ENCODE measurements at regions not wholly inside any gene's neighbourhood (a gene's known extent, or its start where the extent isn't known, plus 50 kb on each side); places are given as distances from the start of the nearest gene placed in this dataset.

DNA sequence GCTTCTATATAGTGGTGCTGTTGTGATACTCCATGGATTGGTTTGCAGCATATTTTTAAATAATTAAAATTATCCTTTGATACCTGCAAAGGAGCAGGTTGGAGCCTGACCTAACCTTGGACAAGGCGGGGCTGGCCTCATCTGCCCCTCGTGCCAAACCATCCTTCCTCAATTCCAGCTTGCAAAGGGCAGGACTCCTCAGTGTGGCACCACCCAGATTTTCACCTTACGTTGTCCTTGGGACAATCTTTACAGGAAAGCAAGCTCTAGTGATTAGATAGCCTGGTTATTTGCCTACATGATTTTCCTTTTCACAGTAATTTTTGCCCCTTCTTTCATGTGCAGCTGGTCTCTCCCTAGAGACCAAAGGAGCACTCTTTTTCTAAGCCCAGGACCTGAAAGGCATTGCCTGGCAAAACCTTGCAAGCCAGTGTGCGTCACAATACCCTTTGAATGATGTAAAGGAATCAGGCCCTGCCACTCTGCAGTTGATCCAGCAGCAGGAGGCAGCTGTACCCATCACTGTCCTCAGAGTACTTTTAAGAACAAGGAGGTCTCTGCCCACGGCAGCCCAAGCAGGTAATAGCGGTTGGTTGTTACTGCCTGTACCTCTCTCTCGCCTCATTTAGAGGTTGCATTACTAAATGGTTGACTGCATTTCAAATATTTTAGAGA, 99.4 kb downstream of the ADSS2 start (continued):
- TF ChIP-seq JUNB (IDR thresholded peaks at IDR 0.05) = no peak
- TF ChIP-seq BRCA1 (IDR thresholded peaks at IDR 0.05; ENCODE audit: low read depth, low read length) = no peak
- TF ChIP-seq YY1 (IDR thresholded peaks at IDR 0.05; ENCODE audit: low read depth, low read length) = no peak

DNA sequence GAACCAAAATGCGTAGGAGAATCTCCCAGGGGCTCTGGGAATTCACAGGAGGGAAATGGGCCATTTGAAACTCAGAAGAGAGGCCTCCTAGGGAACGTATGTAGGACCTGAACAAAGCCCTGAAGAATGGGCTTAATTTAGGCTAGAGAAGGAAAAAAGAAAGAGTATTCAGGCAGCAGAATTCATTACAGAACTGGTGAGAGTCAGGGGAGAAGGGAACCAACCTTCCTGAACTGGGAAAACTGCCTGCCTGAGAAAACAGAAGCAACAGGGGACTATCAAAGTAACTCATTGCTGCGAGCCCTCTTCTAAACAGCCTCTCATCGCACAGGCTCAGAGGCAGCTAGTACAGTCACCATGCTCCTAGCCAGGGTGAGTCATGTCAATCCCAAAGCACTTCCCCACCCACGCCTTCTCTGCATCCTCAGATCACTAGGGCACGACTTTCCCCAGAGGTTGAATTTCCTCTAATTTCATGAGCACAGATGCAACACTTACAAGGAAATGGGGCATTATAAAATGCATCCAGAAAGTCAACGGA, 98.1 kb downstream of the ADSS2 start:
- ATAC-seq (peak; percentile 45), FAIRE-seq (no peak), DNase-seq (ENCODE audit: low read depth, low spot score) (no peak)
- H3K4me1 ChIP-seq (ENCODE audit: control insufficient read depth, insufficient read depth, low read length) = peaks cover 25% of the 10 kb centered on the region
- ChIA-PET POLR2A (interaction anchor here (0.6 kb wide), 1 partner anchor 26 kb away, joined by 3 read pairs; no protein-coding TSS in a partner anchor), SMC1A (ENCODE audit: uncharacterized antibody, unreplicated experiment) (no interaction called here), RAD21 (ENCODE audit: unreplicated experiment) (no interaction called here), CTCF (no interaction called here)
- no peaks in the 10 kb centered on the region; the same call in 1 of the 3 replicates for H3K9me3 ChIP-seq (replicated peaks; ENCODE audit: control insufficient read depth, insufficient read depth, low read length)
- H3K4me3 ChIP-seq = no peak overlapping the region
- peak overlapping the region; percentile 67 for H2AFZ ChIP-seq (ENCODE audit: control insufficient read depth, low read depth, low read length)
- H3K27me3 ChIP-seq (replicated peaks in 1 of 2; ENCODE audit: control insufficient read depth in 2 of 2, insufficient read depth in 2 of 2, low read length in 1 of 2) = no peaks in the 10 kb centered on the region
- H3K27ac ChIP-seq (ENCODE audit: control insufficient read depth, insufficient read depth) = peak overlapping the region; percentile 37; the same call in 1 of the 2 replicates
- no peaks in the 10 kb centered on the region for H4K20me1 ChIP-seq (ENCODE audit: control insufficient read depth, insufficient read depth)
- H3K4me2 ChIP-seq (ENCODE audit: control insufficient read depth, insufficient read depth) = peak overlapping the region; percentile 35; the same call in 1 of the 2 replicates
- H3K9ac ChIP-seq (ENCODE audit: control insufficient read depth, insufficient read depth, low read length) = 0 out of 2 replicates have a peak overlapping the region, but pooled peaks have one; percentile 7
- 6% methylated on average over 7 of the region's 7 CpGs for WGBS (ENCODE audit: insufficient coverage, insufficient replicate concordance, low lambda C conversion rate, missing lambda C conversion rate)
- intact Hi-C loops (cut with micrococcal nuclease; ENCODE audit: unreplicated experiment) = loop anchor here (2.0 kb wide), 1 partner anchor 53 kb away; no protein-coding TSS in a partner anchor
- H3K79me2 ChIP-seq (ENCODE audit: control insufficient read depth, insufficient read depth, low read length) = no peaks in the 10 kb centered on the region
- no TSS peak for BruUV-seq (replicated peaks)
- TF ChIP-seq EGR1 (IDR thresholded peaks at IDR 0.05; ENCODE audit: borderline replicate concordance in 1 of 2, low read depth in 2 of 2, low read length in 2 of 2) (peak in 1 of 2 experiments; percentile 86; a peak in 2 of 3 replicates), HDAC6 (IDR thresholded peaks at IDR 0.05; ENCODE audit: unreplicated experiment) (no peak), ZNF384 (IDR thresholded peaks at IDR 0.05; ENCODE audit: borderline replicate concordance, low read depth, low read length) (no peak), ETV6 (conservative IDR thresholded peaks at IDR 0.05 in 1 of 2, IDR thresholded peaks at IDR 0.05 in 1 of 2; ENCODE audit: borderline replicate concordance in 1 of 2, low read depth in 1 of 2) (no peak), SP1 (IDR thresholded peaks at IDR 0.05; ENCODE audit: low read depth, low read length) (no peak), KLF5 (IDR thresholded peaks at IDR 0.05; ENCODE audit: partially characterized antibody) (no peak), SPI1 (IDR thresholded peaks at IDR 0.05; ENCODE audit: borderline replicate concordance, insufficient read depth, low read depth, low read length) (peak; percentile 14; the same call in 1 of the 2 replicates)
- H3K36me3 ChIP-seq (ENCODE audit: control insufficient read depth in 2 of 2, insufficient read depth in 2 of 2, low read length in 1 of 2) = no peaks in the 10 kb centered on the region
- in situ Hi-C loops (cut with MboI) = no loop called here
